ENCODE measurements at regions not wholly inside any gene's neighbourhood (a gene's known extent, or its start where the extent isn't known, plus 50 kb on each side); places are given as distances from the start of the nearest gene placed in this dataset.
A peak's percentile ranks its signal among the peaks of the same experiment; 100 is the strongest.

DNA sequence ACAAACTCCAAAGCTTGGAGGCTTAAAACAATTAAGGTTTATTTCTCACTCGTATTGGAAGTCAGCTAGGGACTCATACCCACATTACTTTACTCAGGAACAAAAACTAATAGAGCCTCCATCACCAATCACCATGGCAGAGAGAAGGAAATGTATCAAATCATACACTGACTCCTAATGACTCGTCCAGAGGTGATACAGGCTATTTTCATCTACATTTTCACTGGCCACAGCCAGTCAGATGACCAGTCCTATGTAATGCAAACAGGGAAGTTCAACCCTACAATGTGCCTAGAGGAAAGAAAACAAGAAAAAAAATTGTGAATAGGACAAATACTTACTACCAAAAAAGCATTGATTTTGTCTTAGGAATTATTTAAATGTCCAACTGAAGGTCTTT lies 110.3 kb downstream of the SEC16B start:
- H3K9me3 ChIP-seq (ENCODE audit: control insufficient read depth in 4 of 4, insufficient read depth in 3 of 4, low read length in 3 of 4), result no peaks in the 10 kb centered on the region
- no peaks in the 10 kb centered on the region for H3K36me3 ChIP-seq (ENCODE audit: control insufficient read depth in 4 of 4, insufficient read depth in 4 of 4, low read length in 4 of 4)
- peaks cover 0 to 7% (median 2%) of the 10 kb centered on the region in 5 donors for H3K4me1 ChIP-seq (ENCODE audit: control insufficient read depth in 5 of 5, insufficient read depth in 5 of 5, low read length in 5 of 5)
- H3K27ac ChIP-seq (ENCODE audit: low read depth in 1 of 2, low read length in 1 of 2), result no peak overlapping the region
- no peak overlapping the region for H3K9ac ChIP-seq (ENCODE audit: insufficient read depth in 1 of 2, low read length in 2 of 2)
- 74 to 83% methylated on average over 2 of the region's 2 CpGs for WGBS, 2 donors
- TF ChIP-seq, protein P1, sequence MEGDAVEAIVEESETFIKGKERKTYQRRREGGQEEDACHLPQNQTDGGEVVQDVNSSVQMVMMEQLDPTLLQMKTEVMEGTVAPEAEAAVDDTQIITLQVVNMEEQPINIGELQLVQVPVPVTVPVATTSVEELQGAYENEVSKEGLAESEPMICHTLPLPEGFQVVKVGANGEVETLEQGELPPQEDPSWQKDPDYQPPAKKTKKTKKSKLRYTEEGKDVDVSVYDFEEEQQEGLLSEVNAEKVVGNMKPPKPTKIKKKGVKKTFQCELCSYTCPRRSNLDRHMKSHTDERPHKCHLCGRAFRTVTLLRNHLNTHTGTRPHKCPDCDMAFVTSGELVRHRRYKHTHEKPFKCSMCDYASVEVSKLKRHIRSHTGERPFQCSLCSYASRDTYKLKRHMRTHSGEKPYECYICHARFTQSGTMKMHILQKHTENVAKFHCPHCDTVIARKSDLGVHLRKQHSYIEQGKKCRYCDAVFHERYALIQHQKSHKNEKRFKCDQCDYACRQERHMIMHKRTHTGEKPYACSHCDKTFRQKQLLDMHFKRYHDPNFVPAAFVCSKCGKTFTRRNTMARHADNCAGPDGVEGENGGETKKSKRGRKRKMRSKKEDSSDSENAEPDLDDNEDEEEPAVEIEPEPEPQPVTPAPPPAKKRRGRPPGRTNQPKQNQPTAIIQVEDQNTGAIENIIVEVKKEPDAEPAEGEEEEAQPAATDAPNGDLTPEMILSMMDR (IDR thresholded peaks at IDR 0.05; ENCODE audit: control extremely low read depth, extremely low read depth), result no peak
- no peak overlapping the region for H3K4me3 ChIP-seq
- H3K27me3 ChIP-seq (ENCODE audit: control insufficient read depth in 3 of 3, insufficient read depth in 3 of 3, low read length in 2 of 3), result no peaks in the 10 kb centered on the region
- no peak for DNase-seq
- no peak for ATAC-seq (ENCODE audit: insufficient read depth, low FRiP score)

DNA sequence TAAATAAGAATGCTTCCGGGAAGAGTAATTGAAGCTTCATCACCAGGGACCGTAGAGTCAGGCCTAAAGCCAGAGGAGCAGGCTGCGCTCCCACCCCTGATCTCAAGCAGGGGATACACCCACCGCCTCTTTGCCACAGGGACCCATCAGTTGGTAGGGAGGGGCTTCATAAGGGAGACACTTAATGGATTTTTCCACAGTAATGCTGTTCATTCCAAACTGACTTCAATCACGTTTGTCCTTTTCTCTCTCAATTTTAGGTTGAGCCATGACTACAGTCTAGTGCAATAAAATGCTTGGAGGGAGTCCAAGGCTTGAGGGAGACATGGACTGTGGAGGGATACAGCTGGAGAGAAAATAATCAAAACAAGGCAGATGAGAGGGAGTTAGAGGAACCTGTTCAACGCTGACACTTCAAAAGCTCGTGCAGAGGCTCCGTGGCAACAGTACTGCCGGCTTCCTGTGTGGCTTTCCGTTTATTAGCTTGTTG lies 111.5 kb downstream of the SEC16B start:
- 36 to 37% methylated on average over 10 of the region's 10 CpGs for WGBS, 2 donors
- no peak overlapping the region for H3K9ac ChIP-seq (ENCODE audit: insufficient read depth in 1 of 2, low read length in 2 of 2)
- peaks cover 0 to 7% (median 2%) of the 10 kb centered on the region in 5 donors for H3K4me1 ChIP-seq (ENCODE audit: control insufficient read depth in 5 of 5, insufficient read depth in 5 of 5, low read length in 5 of 5)
- DNase-seq (peak in 2 of 3 donors; percentile 51 to 71), ATAC-seq (ENCODE audit: insufficient read depth, low FRiP score) (no peak)
- TF ChIP-seq, protein P1 (IDR thresholded peaks at IDR 0.05; ENCODE audit: control extremely low read depth, extremely low read depth), result no peak
- no peaks in the 10 kb centered on the region for H3K36me3 ChIP-seq (ENCODE audit: control insufficient read depth in 4 of 4, insufficient read depth in 4 of 4, low read length in 4 of 4)
- H3K9me3 ChIP-seq (ENCODE audit: control insufficient read depth in 4 of 4, insufficient read depth in 3 of 4, low read length in 3 of 4), result no peaks in the 10 kb centered on the region
- H3K27me3 ChIP-seq (ENCODE audit: control insufficient read depth in 3 of 3, insufficient read depth in 3 of 3, low read length in 2 of 3), result no peaks in the 10 kb centered on the region
- no peak overlapping the region for H3K27ac ChIP-seq (ENCODE audit: low read depth in 1 of 2, low read length in 1 of 2)
- H3K4me3 ChIP-seq, result no peak overlapping the region

DNA sequence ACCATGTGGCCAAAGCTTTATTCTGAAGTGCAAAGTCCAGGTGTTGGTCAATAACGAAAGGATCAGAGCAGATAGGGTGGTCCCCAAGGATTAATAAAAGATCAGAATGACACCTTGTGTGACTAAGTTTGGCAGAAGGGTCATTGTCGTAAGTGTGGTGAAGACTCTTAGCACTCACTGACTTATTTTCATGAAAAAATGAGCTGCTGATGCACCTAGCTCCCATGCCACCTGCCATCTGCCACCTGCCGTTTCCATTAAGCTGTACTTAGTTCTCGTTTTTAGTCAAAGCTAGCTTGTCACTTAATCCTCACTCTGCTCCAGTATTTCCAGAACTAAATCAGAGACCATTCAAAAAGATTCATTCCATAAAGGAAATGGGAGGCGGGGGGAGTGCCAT lies 112.6 kb downstream of the SEC16B start:
- Histone ChIP-seq H3K9ac (ENCODE audit: insufficient read depth in 1 of 2, low read length in 2 of 2) (no peak overlapping the region), H3K27ac (ENCODE audit: low read depth in 1 of 2, low read length in 1 of 2) (no peak overlapping the region), H3K27me3 (ENCODE audit: control insufficient read depth in 3 of 3, insufficient read depth in 3 of 3, low read length in 2 of 3) (no peaks in the 10 kb centered on the region), H3K36me3 (ENCODE audit: control insufficient read depth in 4 of 4, insufficient read depth in 4 of 4, low read length in 4 of 4) (no peaks in the 10 kb centered on the region), H3K4me3 (no peak overlapping the region), H3K9me3 (ENCODE audit: control insufficient read depth in 4 of 4, insufficient read depth in 3 of 4, low read length in 3 of 4) (no peaks in the 10 kb centered on the region), H3K4me1 (ENCODE audit: control insufficient read depth in 5 of 5, insufficient read depth in 5 of 5, low read length in 5 of 5) (peaks cover 0 to 7% (median 2%) of the 10 kb centered on the region in 5 donors)
- TF ChIP-seq, protein P1 (IDR thresholded peaks at IDR 0.05; ENCODE audit: control extremely low read depth, extremely low read depth), result no peak
- DNase-seq, result no peak
- ATAC-seq (ENCODE audit: insufficient read depth, low FRiP score), result no peak
- 86 to 90% methylated on average over 5 of the region's 5 CpGs for WGBS, 2 donors

DNA sequence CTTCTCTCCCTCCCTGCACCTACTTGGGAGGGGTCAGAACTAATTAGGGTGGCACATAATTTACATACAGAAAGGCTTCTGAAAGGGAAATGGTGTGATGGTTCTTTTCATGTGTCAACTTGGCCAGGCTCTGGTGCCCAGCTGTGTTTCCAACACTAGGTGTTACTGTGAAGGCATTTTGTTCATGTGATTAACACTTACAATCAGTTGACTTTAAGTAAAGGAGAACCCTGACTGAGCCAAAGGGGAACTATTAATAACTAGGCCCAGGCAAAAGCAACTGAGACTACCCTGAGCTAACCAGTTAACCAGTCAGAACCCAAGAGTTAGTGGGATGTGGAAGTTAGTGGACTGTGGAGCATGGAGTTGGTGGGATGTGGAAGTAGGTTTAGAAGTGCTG lies 114.9 kb downstream of the SEC16B start:
- Histone ChIP-seq H3K4me1 (ENCODE audit: control insufficient read depth in 5 of 5, insufficient read depth in 5 of 5, low read length in 5 of 5) (peaks cover 0 to 7% (median 2%) of the 10 kb centered on the region in 5 donors), H3K9me3 (ENCODE audit: control insufficient read depth in 4 of 4, insufficient read depth in 3 of 4, low read length in 3 of 4) (no peaks in the 10 kb centered on the region), H3K27ac (ENCODE audit: low read depth in 1 of 2, low read length in 1 of 2) (no peak overlapping the region), H3K27me3 (ENCODE audit: control insufficient read depth in 3 of 3, insufficient read depth in 3 of 3, low read length in 2 of 3) (no peaks in the 10 kb centered on the region), H3K4me3 (no peak overlapping the region), H3K36me3 (ENCODE audit: control insufficient read depth in 4 of 4, insufficient read depth in 4 of 4, low read length in 4 of 4) (no peaks in the 10 kb centered on the region), H3K9ac (ENCODE audit: insufficient read depth in 1 of 2, low read length in 2 of 2) (no peak overlapping the region)
- DNase-seq, result no peak
- TF ChIP-seq, protein P1 (IDR thresholded peaks at IDR 0.05; ENCODE audit: control extremely low read depth, extremely low read depth), result no peak
- ATAC-seq (ENCODE audit: insufficient read depth, low FRiP score), result no peak

Measured in lung (tissue), 11 donors.